ENCODE measurements at regions not wholly inside any gene's neighbourhood (a gene's known extent, or its start where the extent isn't known, plus 50 kb on each side); places are given as distances from the start of the nearest gene placed in this dataset.

DNA sequence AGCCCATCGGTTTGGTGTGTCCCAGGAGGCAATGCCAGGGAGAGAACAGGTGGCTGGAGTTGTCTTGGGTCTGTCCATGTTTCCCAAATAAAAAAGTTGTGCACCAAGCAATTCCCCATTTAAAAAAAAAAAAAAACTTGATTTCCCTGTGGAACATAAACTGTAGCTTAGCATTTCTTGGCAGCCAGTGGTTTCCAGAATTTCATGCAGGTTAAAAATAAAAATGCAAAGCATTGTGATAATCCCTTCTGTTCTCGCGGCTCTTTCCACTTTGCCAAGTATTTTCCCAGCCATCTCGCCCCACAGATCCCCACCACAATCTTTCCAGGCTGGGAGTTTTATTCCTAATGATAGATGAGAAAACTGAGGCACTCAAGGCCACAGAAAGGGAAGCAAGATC lies 51.4 kb upstream of the MSX1 start:
- no peak for DNase-seq (ENCODE audit: low spot score)

- no peak for DNase-seq (ENCODE audit: low spot score)
These were observed 53.6 kb upstream of the MSX1 start for GRCh38 chr4:4805887-4806286.

- DNase-seq (ENCODE audit: low spot score): no peak
These were observed 55.6 kb upstream of the MSX1 start for GRCh38 chr4:4803912-4804296.

- no peak for DNase-seq (ENCODE audit: low spot score)
These were observed 56.1 kb upstream of the MSX1 start for GRCh38 chr4:4803216-4803911.

GRCh38 chr4:4800646-4801408 lies 58.6 kb upstream of the MSX1 start:
- DNase-seq (ENCODE audit: low spot score): no peak

GRCh38 chr4:4794421-4794820 lies 65.0 kb upstream of the MSX1 start:
- DNase-seq (ENCODE audit: low spot score): no peak

DNA sequence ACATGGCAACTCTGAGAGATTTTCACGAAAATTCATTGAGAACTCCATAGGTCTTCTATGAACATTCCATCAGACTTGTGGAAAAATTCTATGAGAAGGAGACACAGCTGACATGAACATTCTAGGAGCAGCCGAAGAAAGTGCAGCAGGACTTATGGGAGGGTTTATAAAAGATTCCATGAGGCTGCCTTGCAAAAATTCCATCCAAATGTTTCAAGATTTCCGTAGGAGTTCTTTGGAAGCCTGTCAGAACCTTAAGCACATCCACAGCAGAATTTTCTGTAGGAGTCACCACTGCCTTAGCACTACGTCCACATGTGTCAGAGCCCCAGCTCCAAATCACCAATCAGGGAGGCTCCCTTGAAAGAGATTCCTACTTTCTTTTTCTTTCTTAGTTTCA lies 67.0 kb upstream of the MSX1 start:
- DNase-seq (ENCODE audit: low spot score): no peak

- DNase-seq (ENCODE audit: low spot score): peak; percentile 34
These were observed 68.0 kb upstream of the MSX1 start for GRCh38 chr4:4791299-4792111.

DNA sequence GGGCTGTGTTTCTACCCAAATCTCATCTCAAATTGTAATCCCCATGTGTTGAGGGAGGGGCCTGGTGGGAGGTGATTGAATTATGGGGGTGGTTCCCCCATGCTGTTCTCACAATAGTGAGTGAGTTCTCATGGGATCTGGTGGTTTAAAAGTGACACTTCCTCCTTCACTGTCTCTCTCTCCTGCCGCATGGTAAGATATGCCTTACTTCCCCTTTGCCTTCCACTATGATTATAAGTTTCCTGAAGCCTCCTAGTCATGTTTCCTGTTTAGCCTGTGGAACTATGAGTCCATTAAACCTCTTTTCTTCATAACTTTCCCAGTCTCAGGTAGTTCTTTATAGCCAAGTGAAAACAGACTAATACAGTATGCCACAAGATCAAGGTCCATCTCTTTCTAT lies 70.0 kb upstream of the MSX1 start:
- no peak for DNase-seq (ENCODE audit: low spot score)

DNA sequence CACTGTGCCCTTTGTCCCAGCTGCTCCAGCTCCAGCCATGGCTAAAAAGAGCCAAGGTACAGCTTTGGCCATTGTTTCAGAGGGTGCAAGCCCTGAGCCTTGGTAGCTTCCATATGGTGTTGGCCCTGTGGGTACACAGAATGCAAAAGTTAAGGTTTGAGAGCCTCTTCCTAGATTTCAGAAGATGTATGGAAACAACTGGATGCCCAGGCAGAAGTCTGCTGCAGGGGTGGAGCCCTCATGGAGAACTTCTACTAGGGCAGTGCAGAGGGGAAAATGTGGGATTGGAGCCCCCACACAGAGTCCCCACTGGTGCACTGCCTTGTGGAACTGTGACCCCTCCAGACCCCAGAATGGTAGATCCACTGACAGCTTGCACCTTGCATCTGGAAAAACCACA lies 70.9 kb upstream of the MSX1 start:
- DNase-seq (ENCODE audit: low spot score): no peak

DNA sequence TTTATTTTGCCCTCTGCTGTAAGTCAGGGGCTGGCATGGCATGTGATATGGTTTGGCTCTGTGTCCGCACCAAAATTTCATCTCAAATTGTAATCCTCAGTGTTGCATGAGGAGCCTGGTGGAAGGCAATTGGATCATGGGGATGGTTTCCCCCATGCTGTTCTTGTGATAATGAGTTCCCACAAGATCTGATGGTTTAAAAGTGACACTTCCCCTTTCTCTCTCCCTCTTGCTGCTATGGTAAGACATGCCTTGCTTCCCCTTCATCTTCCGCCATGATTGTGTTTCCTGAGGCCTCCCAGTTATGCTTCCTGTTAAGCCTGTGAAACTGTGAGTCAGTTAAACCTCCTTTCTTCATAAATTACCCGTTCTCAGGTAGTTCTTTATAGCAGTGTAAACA lies 72.0 kb upstream of the MSX1 start:
- no peak for DNase-seq (ENCODE audit: low spot score)

DNA sequence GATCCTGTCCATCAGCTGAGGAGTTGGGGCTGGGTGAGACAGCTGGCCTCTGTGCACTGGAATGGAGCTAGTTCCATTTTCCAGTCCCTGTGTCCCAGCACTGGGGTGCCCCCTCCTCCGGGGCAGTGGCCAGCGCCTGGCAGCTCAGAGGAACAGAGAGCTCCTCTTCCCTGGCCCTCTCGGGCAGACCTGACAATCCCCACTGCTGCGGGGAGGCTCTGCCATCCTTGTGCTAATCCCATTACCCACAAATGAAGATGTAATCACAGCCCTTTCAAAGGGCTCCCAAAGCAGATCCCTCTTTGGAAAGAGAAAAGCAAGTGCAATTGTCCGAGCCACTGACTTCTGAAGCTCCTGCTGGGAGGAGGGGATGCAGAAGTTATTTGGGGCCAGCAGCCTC lies 75.1 kb upstream of the MSX1 start:
- DNase-seq (ENCODE audit: low spot score): no peak

DNA sequence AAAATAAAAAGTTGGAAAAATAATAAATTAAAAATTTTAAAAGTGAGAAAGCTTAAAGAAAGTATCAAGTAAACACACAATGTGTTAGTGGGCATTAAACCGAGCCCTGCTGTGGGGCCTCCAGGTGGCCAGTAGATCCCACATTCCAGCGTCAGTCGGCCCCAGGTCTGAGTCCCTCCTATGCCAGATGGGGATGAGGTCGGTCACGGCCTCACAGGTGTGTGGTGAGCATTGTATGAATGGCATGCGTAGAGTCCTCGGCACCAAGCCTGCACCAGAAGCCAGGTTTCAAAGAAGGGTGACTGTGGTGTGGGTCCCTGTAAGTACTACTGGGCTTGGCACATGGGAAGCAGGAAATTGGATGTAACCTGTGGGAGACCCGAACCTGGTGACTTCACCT lies 75.6 kb upstream of the MSX1 start:
- no peak for DNase-seq (ENCODE audit: low spot score)

DNA sequence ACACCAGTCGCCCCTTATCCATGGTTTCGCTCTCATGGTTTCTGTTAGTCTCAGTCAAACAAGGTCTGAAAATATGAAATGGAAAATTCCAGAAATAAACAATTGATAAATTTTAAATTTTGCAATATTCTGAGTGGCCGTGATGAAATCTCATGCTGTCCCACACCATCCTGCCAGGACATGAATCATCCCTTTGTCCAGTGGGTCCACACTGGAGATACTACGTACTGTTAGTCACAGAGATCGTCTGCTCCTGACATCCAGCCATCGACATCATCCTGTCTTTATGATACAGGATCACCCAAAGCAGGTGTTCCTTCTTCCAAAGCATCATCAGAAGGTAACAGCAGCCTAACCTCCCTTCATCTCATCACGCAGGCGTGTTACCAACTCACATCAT lies 76.5 kb upstream of the MSX1 start:
- DNase-seq (ENCODE audit: low spot score): no peak

GRCh38 chr4:4781936-4782707 lies 77.3 kb upstream of the MSX1 start:
- no peak for DNase-seq (ENCODE audit: low spot score)

- no peak for DNase-seq (ENCODE audit: low spot score)
These were observed 78.7 kb upstream of the MSX1 start for GRCh38 chr4:4780729-4781244.

DNA sequence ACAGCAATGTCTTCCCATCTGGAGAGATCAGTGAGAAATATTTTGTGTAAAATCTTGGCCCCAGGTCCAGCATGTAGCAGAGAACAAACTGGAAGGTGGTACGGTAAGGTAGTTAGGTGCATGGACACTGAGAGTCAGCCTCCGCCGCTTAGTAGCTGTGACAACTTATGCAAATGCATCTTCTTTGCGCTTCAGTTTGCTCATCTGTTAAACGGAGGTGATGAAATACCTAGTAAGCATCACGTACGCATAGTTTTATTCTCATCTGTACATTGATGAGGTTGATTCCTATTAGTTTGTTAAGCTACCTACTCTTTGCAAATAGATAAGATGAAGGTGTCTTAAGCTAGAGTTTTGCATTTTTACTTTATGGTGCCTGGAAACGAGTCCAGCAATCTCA lies 80.0 kb upstream of the MSX1 start:
- DNase-seq (ENCODE audit: low spot score): no peak

DNA sequence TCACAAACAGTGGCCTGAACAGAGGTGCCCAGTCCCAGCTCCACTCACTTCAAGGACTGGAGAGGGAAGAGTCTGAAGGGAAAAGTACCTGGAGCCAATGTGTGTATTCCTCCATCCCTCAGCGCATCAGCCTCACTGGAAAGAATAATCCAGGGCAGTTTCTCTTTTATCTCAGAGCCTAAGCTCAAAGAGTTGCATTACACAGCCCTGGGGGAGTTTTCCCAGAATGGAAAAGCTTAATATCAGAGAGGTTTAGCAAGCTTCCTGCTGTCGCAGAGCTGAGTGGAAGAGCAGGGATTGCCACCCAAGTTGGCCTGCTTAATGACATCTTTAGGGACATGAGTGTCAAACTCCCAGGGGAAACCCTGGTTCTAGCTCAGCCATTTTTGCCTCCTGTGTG lies 80.4 kb upstream of the MSX1 start:
- DNase-seq (ENCODE audit: low spot score): no peak

- DNase-seq (ENCODE audit: low spot score): no peak
These were observed 80.9 kb upstream of the MSX1 start for GRCh38 chr4:4778554-4778953.

DNA sequence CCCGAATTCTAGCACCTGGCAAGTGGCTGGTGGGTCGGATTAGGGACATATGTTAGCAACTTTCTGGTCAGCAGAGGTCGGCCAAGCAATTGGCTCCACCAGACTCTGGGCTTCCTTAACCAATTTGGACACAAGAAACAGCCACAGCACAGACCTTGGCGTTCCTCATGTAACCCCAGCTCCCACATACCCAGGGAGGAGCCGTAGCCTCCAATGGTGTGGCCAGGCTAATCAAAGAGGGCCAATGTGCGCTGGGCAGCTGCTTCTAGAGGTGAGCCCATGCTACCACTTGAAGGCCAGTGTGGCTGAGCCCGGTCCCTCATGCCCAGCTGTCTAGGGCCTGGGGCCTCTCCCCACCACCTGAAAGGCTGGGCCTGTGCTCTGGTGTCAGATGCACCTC lies 82.5 kb upstream of the MSX1 start:
- DNase-seq (ENCODE audit: low spot score): no peak

DNA sequence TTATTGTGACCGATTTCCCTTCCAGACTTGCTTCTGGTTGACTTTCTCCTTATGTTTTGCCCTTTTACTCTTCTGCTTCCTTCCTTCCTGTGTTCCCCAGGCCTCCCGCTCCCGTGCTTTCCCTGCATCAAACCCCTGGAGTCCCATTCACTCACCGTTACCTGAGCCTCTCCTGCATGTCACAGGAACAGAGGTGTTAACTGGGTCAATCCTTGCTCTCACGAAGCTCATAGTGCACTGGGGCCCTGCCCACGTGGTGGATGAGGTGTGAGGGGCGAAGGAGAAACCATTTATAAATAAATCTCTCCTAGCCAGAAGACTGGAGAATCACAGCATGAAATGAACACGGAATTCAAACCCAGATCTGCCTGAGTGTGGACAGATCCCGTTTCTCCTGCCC lies 83.1 kb upstream of the MSX1 start:
- no peak for DNase-seq (ENCODE audit: low spot score)

- DNase-seq (ENCODE audit: low spot score): no peak
These were observed 83.9 kb upstream of the MSX1 start for GRCh38 chr4:4775493-4776004.

All from putamen (tissue), 1 donor.